IPS-20b (cell line): ENCODE measurements at regions not wholly inside any gene's neighbourhood (a gene's known extent, or its start where the extent isn't known, plus 50 kb on each side); places are given as distances from the start of the nearest gene placed in this dataset.
"Not testable (repeated sequence)": the region's sequence is repeated elsewhere in the genome, so short reads cannot be mapped to it uniquely, and the experiment has no call there.

Experiments used
- H3K27ac ChIP-seq: one replicate; pipeline ENCODE4 v1.5.1; 2013; ENCODE audit warnings: low read length
- H3K27me3 ChIP-seq: 2 replicates; pipeline ENCODE4 v1.6.1; 2013; ENCODE audit warnings: mild to moderate bottlenecking, low read length, inconsistent platforms; ENCODE audit not compliant: insufficient read depth
- H3K36me3 ChIP-seq: 2 replicates; pipeline ENCODE4 v1.6.1; 2013; ENCODE audit warnings: low read depth, mild to moderate bottlenecking, inconsistent platforms, low read length, moderate library complexity; ENCODE audit not compliant: insufficient read depth
- H3K4me1 ChIP-seq: 2 replicates; pipeline ENCODE4 v1.6.1; 2013; ENCODE audit warnings: mild to moderate bottlenecking, control low read depth, inconsistent platforms, low read length, moderate library complexity; ENCODE audit not compliant: insufficient read depth
- H3K4me3 ChIP-seq: 2 replicates; pipeline ENCODE4 v1.5.1; 2013; ENCODE audit warnings: mild to moderate bottlenecking, low read length, inconsistent platforms
- H3K9ac ChIP-seq: 2 replicates; pipeline ENCODE4 v1.6.1; 2013; ENCODE audit warnings: low read depth, mild to moderate bottlenecking, inconsistent platforms, low read length, moderate library complexity
- H3K9me3 ChIP-seq: 2 replicates; pipeline ENCODE4 v1.6.1; 2013; ENCODE audit warnings: mild to moderate bottlenecking, low read depth, low read length, inconsistent platforms; ENCODE audit not compliant: insufficient read depth

DNA sequence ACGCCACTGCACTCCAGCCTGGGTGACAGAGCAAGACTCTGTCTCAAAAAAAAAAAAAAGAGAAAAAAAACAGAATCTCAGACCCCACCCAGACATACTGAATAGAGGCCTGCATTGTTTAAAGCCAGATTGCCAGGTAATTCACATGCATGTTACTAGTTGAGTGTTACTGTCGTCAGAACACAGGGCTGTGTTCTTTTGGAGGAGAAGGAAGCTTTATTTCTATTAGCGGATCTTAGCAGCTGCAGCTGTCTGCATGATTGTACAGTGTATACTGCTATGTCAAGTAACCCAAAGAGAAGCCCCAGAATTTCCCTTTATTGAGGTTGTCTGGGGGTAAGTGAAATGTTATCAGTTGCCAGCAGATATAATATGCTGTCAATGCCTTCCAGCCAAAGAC lies 496.6 kb upstream of the NAALADL2 start:
- H3K4me1 ChIP-seq = no peaks in the 10 kb centered on the region
- H3K9ac ChIP-seq = no peak overlapping the region

DNA sequence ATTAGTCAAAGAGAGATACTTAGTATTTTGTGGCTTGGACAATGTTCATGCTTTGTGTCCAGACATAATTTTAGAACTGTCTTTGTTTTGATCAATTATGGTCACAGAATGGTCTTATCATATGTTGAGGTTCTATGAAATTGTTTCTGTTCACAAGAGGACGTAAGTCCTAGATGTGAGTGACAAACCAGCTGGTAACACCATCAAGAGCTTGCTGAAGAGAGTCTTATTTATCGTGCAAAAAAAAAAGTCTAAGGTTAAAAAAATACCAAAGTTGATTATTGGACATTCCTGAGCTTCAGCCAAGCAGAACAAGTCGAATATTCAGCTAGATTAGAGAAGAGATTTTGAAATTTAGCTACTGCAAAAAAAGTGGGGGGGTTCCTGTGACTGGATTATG lies 495.9 kb upstream of the NAALADL2 start:
- H3K27ac ChIP-seq = no peak overlapping the region
- H3K9ac ChIP-seq = no peak overlapping the region
- H3K36me3 ChIP-seq = no peaks in the 10 kb centered on the region
- H3K4me3 ChIP-seq = no peak overlapping the region
- H3K9me3 ChIP-seq = no peaks in the 10 kb centered on the region
- H3K27me3 ChIP-seq = no peaks in the 10 kb centered on the region
- no peaks in the 10 kb centered on the region for H3K4me1 ChIP-seq

More for the DNA sequence above, 496.6 kb upstream of the NAALADL2 start:
- Histone ChIP-seq H3K27me3 (no peaks in the 10 kb centered on the region), H3K36me3 (no peaks in the 10 kb centered on the region), H3K4me3 (no peak overlapping the region), H3K27ac (no peak overlapping the region), H3K9me3 (no peaks in the 10 kb centered on the region)

DNA sequence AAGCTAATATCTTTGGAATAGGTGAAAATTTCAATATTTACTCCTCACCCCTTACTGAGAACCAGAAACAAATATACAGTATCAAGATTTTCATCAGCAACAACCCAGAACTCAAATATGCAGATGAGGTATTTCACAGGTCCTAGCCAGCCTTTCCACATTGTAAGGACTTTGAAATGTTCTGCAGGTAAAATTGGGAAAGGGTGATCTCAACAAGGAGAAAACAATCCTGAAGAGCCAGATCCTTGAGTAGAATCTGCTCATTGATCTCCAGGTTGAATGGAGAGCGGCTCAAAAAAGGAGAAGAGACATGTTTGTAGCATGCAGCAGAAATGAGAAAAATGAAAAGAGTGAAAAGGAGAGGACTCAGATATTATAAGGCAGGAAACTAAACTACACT lies 493.3 kb upstream of the NAALADL2 start:
- no peaks in the 10 kb centered on the region for H3K9me3 ChIP-seq
- no peak overlapping the region for H3K27ac ChIP-seq
- H3K9ac ChIP-seq = no peak overlapping the region
- H3K4me3 ChIP-seq = no peak overlapping the region
- H3K4me1 ChIP-seq = no peaks in the 10 kb centered on the region
- H3K36me3 ChIP-seq = no peaks in the 10 kb centered on the region
- H3K27me3 ChIP-seq = no peaks in the 10 kb centered on the region

- not testable (repeated sequence) for H3K9me3 ChIP-seq, H3K36me3 ChIP-seq, H3K27me3 ChIP-seq, H3K9ac ChIP-seq, H3K4me1 ChIP-seq, H3K27ac ChIP-seq, H3K4me3 ChIP-seq
Measured at GRCh38 chr3:174366904-174367303, 492.2 kb upstream of the NAALADL2 start.

GRCh38 chr3:174376346-174376745 lies 482.8 kb upstream of the NAALADL2 start:
- no peaks in the 10 kb centered on the region for H3K4me1 ChIP-seq
- no peaks in the 10 kb centered on the region for H3K27me3 ChIP-seq
- no peaks in the 10 kb centered on the region for H3K36me3 ChIP-seq
- no peak overlapping the region for H3K4me3 ChIP-seq
- no peak overlapping the region for H3K9ac ChIP-seq
- H3K27ac ChIP-seq = no peak overlapping the region
- H3K9me3 ChIP-seq = no peaks in the 10 kb centered on the region

- no peaks in the 10 kb centered on the region for H3K36me3 ChIP-seq
- H3K27me3 ChIP-seq = no peaks in the 10 kb centered on the region
- H3K4me3 ChIP-seq = no peak overlapping the region
- no peaks in the 10 kb centered on the region for H3K9me3 ChIP-seq
- no peak overlapping the region for H3K27ac ChIP-seq
- H3K9ac ChIP-seq = no peak overlapping the region
- no peaks in the 10 kb centered on the region for H3K4me1 ChIP-seq
Measured at GRCh38 chr3:174377096-174377495, 482.0 kb upstream of the NAALADL2 start.

DNA sequence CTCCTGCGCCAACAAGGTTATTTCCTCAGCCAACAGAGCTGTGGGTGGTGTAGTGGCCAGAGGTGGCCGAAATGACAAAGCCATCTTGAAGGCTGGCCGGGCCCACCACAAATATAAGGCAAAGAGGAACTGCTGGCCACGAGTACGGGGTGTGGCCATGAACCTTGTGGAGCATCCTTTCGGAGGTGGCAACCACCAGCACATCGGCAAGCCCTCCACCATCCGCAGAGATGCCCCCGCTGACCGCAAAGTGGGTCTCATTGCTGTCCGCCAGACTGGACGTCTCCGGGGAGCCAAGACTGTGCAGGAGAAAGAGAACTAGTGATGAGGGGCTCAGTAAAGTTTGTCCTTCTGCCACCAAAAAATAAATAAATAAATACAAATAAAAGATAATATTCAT lies 481.4 kb upstream of the NAALADL2 start:
- Histone ChIP-seq H3K27ac (no peak overlapping the region), H3K36me3 (no peaks in the 10 kb centered on the region), H3K4me3 (no peak overlapping the region), H3K9ac (no peak overlapping the region), H3K27me3 (no peaks in the 10 kb centered on the region), H3K9me3 (no peaks in the 10 kb centered on the region), H3K4me1 (no peaks in the 10 kb centered on the region)

GRCh38 chr3:174382878-174383277 lies 476.3 kb upstream of the NAALADL2 start:
- no peak overlapping the region for H3K27ac ChIP-seq
- no peak overlapping the region for H3K4me3 ChIP-seq
- no peaks in the 10 kb centered on the region for H3K9me3 ChIP-seq
- H3K36me3 ChIP-seq = no peaks in the 10 kb centered on the region
- H3K27me3 ChIP-seq = no peaks in the 10 kb centered on the region
- H3K9ac ChIP-seq = no peak overlapping the region
- H3K4me1 ChIP-seq = no peaks in the 10 kb centered on the region

DNA sequence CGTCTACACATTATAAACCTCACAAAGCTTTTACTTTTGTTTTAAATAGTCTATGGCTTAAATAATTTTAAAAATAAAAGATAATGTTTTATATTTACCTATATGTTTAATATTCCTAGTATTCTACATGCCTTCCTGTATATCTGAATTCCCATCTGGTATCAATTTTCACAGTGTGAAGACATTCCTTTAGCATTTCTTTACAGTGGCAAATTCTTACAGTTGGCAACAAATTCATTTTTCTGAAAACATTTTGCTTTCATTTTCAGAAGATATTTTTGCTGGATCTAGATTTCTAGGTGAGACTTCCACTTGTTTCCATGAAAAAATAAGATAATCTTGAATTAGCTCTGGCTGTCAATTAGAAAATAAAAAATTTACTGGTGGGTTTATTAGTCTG lies 471.4 kb upstream of the NAALADL2 start:
- Histone ChIP-seq H3K9me3 (peaks cover 16% of the 10 kb centered on the region), H3K4me3 (no peak overlapping the region), H3K27me3 (no peaks in the 10 kb centered on the region), H3K36me3 (no peaks in the 10 kb centered on the region), H3K27ac (no peak overlapping the region), H3K4me1 (no peaks in the 10 kb centered on the region), H3K9ac (no peak overlapping the region)

DNA sequence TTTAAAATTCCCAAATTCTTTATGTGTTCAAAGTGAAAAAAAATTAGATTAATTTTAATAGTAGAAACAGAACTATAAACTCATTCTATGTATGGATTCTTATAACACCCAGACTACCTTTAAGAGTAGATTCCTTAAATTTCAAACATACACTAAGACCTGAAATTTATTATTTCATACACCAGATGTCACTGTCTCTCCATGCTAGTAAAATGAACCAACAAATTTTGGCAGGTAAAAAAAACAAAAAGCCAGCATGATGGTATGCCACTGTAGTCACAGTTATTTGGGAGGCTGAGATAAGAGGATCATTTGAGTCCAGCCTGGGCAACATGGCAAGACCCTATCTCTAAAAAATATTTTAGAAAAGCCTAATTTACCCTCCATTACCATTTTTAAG lies 461.3 kb upstream of the NAALADL2 start:
- Histone ChIP-seq H3K9ac (no peak overlapping the region), H3K4me1 (no peaks in the 10 kb centered on the region), H3K27ac (no peak overlapping the region), H3K4me3 (no peak overlapping the region), H3K27me3 (no peaks in the 10 kb centered on the region), H3K9me3 (no peaks in the 10 kb centered on the region; the same call in 1 of the 2 replicates), H3K36me3 (no peaks in the 10 kb centered on the region)

GRCh38 chr3:174398761-174399160 lies 460.4 kb upstream of the NAALADL2 start:
- Histone ChIP-seq H3K36me3 (no peaks in the 10 kb centered on the region), H3K9ac (no peak overlapping the region), H3K27me3 (no peaks in the 10 kb centered on the region), H3K27ac (no peak overlapping the region), H3K4me1 (no peaks in the 10 kb centered on the region), H3K9me3 (no peaks in the 10 kb centered on the region; the same call in 1 of the 2 replicates), H3K4me3 (no peak overlapping the region)

- Histone ChIP-seq H3K27ac (no peak overlapping the region), H3K36me3 (no peaks in the 10 kb centered on the region), H3K9ac (no peak overlapping the region), H3K4me3 (no peak overlapping the region), H3K4me1 (no peaks in the 10 kb centered on the region), H3K27me3 (no peaks in the 10 kb centered on the region), H3K9me3 (no peaks in the 10 kb centered on the region; the same call in 1 of the 2 replicates)
Measured at GRCh38 chr3:174403831-174404230, 455.3 kb upstream of the NAALADL2 start.

DNA sequence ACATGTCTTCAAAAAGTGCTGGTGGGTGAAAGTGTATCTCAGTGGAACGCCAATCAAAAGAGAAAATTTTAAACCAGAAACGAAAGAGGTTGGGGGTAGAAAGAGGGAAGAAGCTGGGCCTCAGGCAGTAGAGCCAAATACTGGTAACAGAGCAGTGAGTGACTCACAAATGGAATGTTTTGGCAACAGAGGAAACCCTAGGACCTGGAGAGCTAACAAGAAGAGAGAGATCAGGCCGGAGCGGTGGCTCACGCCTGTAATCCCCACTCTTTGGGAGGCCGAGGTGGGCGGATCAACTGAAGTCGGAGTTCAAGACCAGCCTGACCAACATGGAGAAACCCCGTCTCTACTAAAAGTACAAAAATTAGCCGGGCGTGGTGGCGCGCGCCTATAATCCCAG lies 450.8 kb upstream of the NAALADL2 start:
- Histone ChIP-seq H3K36me3 (no peaks in the 10 kb centered on the region), H3K4me3 (no peak overlapping the region)

More for the DNA sequence above, 450.8 kb upstream of the NAALADL2 start:
- Histone ChIP-seq H3K9ac (no peak overlapping the region), H3K9me3 (no peaks in the 10 kb centered on the region), H3K4me1 (peaks cover 17% of the 10 kb centered on the region; the same call in 1 of the 2 replicates), H3K27me3 (no peaks in the 10 kb centered on the region), H3K27ac (no peak overlapping the region)
